ENCODE measurements at regions not wholly inside any gene's neighbourhood (a gene's known extent, or its start where the extent isn't known, plus 50 kb on each side); places are given as distances from the start of the nearest gene placed in this dataset.

GRCh38 chr9:81224166-81225081 lies 464.9 kb downstream of the TLE1 start:
- Mint-ChIP-seq H3K4me3 (peak overlapping the region in 2 of 8 donors; percentile 2 to 42), H3K27ac (peak overlapping the region in 2 of 6 donors; percentile 15 to 26), H3K9me3 (peaks cover 0 to 2% (median 0%) of the 10 kb centered on the region in 7 donors), H3K4me1 (peaks cover 10 to 16% (median 12%) of the 10 kb centered on the region in 3 donors), H3K27me3 (no peaks in the 10 kb centered on the region), H3K36me3 (no peaks in the 10 kb centered on the region)
- DNase-seq (no peak), ATAC-seq (ENCODE audit: low read depth in 2 of 2) (no peak)

DNA sequence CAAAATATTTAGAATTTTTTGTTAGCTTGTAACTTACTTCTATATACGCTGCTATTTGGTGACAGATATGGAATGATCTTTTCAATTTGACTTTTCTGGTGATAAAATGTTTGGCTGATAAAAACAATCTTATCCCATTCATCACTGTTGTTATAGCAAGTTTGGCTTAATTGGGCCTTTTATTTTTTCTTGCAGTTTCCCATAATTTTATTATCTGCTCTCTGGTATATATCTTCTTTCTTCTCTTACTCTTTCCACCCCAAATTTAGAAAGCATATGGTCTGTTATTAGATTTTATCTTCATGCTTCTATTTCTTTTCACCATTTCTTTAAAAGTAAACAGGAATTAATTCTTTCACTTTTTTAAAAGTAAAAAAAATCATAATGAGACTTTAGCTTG lies 474.4 kb downstream of the TLE1 start:
- ATAC-seq (ENCODE audit: low read depth in 2 of 2) (no peak), DNase-seq (no peak)
- Mint-ChIP-seq H3K9me3 (peaks cover 0 to 10% (median 4%) of the 10 kb centered on the region in 7 donors), H3K36me3 (peaks cover 0 to 5% of the 10 kb centered on the region in 2 donors), H3K4me3 (no peak overlapping the region), H3K27me3 (no peaks in the 10 kb centered on the region), H3K4me1 (peaks cover 0 to 7% (median 0%) of the 10 kb centered on the region in 3 donors), H3K27ac (peak overlapping the region in 1 of 6 donors; percentile 29)

DNA sequence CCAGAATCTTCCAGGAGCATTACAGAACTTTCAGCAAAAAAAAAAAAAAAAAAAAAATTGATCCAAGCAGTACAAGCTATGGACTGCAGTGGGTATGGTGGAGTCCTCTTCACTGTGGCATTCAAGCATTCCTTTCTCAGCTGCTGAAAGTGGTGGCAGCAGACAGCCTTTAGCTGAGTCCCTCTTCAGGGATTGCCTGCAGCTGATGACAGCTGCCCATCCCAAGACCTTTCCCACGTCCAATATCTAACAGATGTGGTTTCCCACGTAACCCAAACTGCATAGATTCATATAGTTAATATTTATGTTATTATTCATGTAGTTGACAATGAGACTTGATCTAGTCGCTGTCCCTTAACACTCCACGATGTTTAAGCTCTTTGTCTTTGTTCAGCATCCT lies 475.9 kb downstream of the TLE1 start:
- H3K4me1 Mint-ChIP-seq = peaks cover 0 to 7% (median 0%) of the 10 kb centered on the region in 3 donors
- ATAC-seq (ENCODE audit: low read depth in 2 of 2) (no peak), DNase-seq (no peak)
- peaks cover 0 to 10% (median 4%) of the 10 kb centered on the region in 7 donors for H3K9me3 Mint-ChIP-seq
- no peak overlapping the region for H3K4me3 Mint-ChIP-seq
- no peaks in the 10 kb centered on the region for H3K27me3 Mint-ChIP-seq
- H3K27ac Mint-ChIP-seq = no peak overlapping the region
- H3K36me3 Mint-ChIP-seq = peaks cover 0 to 5% of the 10 kb centered on the region in 2 donors

- Mint-ChIP-seq H3K4me3 (no peak overlapping the region), H3K36me3 (peaks cover 0 to 1% of the 10 kb centered on the region in 2 donors), H3K9me3 (peaks cover 0 to 5% (median 0%) of the 10 kb centered on the region in 7 donors), H3K27me3 (no peaks in the 10 kb centered on the region), H3K27ac (no peak overlapping the region), H3K4me1 (peaks cover 0 to 3% (median 0%) of the 10 kb centered on the region in 3 donors)
- ATAC-seq (ENCODE audit: low read depth in 2 of 2) = no peak
- DNase-seq = no peak
Observed at GRCh38 chr9:81211741-81212140, 477.6 kb downstream of the TLE1 start.

- no peaks in the 10 kb centered on the region for H3K27me3 Mint-ChIP-seq
- DNase-seq (no peak), ATAC-seq (ENCODE audit: low read depth in 2 of 2) (no peak)
- no peak overlapping the region for H3K27ac Mint-ChIP-seq
- no peak overlapping the region for H3K4me3 Mint-ChIP-seq
- H3K9me3 Mint-ChIP-seq = peaks cover 0 to 5% (median 0%) of the 10 kb centered on the region in 7 donors
- H3K4me1 Mint-ChIP-seq = no peaks in the 10 kb centered on the region
- no peaks in the 10 kb centered on the region for H3K36me3 Mint-ChIP-seq
Observed at GRCh38 chr9:81207651-81208050, 481.7 kb downstream of the TLE1 start.

GRCh38 chr9:81202292-81202691 lies 487.1 kb downstream of the TLE1 start:
- Mint-ChIP-seq H3K9me3 (peaks cover 0 to 8% (median 2%) of the 10 kb centered on the region in 7 donors), H3K27ac (no peak overlapping the region), H3K27me3 (no peaks in the 10 kb centered on the region), H3K4me3 (no peak overlapping the region), H3K4me1 (no peaks in the 10 kb centered on the region), H3K36me3 (no peaks in the 10 kb centered on the region)
- ATAC-seq (ENCODE audit: low read depth in 2 of 2) (no peak), DNase-seq (no peak)

DNA sequence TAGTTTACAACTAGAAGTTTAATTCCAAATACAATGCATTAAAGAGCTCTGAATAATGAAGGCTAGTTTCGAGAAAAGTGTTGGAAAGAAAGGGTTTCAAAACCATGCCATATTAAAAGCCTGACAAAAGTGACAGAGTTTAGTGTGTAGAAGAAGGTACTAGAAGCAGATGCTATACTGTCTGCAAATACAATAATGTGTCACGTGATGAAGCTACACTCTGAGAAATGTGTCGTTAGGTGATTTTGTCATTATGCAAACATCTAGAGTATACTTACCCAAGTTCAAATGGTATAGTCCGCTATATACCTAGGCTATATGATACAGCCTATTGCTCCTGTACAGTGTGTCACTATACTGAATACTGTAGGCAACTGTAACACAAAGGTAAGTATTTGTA lies 494.1 kb downstream of the TLE1 start:
- ATAC-seq (ENCODE audit: low read depth in 2 of 2) = no peak
- Mint-ChIP-seq H3K4me1 (no peaks in the 10 kb centered on the region), H3K27ac (no peak overlapping the region), H3K4me3 (no peak overlapping the region), H3K9me3 (peaks cover 0 to 13% (median 4%) of the 10 kb centered on the region in 7 donors), H3K27me3 (peaks cover 0 to 5% (median 0%) of the 10 kb centered on the region in 3 donors), H3K36me3 (no peaks in the 10 kb centered on the region)
- DNase-seq = no peak

- H3K36me3 Mint-ChIP-seq = no peaks in the 10 kb centered on the region
- H3K27me3 Mint-ChIP-seq = peaks cover 0 to 5% (median 0%) of the 10 kb centered on the region in 3 donors
- ATAC-seq (ENCODE audit: low read depth in 2 of 2) (no peak), DNase-seq (no peak)
- H3K4me3 Mint-ChIP-seq = peak overlapping the region in 1 of 8 donors; percentile 16
- H3K4me1 Mint-ChIP-seq = no peaks in the 10 kb centered on the region
- H3K27ac Mint-ChIP-seq = no peak overlapping the region
- peaks cover 0 to 13% (median 4%) of the 10 kb centered on the region in 7 donors for H3K9me3 Mint-ChIP-seq
Observed at GRCh38 chr9:81193362-81194339, 495.7 kb downstream of the TLE1 start.

DNA sequence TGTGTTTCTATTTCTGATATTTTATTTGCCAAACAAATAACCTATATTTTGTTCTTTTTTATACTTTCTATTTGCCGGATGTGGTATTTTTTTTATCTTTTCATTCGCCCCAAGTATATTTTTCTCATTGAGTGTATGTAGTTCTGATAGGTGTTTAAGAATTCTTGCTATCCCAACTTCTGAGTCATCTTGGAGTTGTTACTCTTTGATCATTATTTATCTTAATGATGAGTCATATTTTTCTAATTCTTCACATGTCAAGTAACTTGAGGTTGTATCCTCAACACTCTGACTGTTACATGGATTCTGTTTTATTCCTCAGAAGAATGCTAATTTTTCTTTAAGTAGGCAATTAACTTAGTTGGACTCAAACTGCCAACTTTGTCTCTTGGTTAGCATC lies 498.1 kb downstream of the TLE1 start:
- Mint-ChIP-seq H3K4me3 (no peak overlapping the region), H3K27ac (no peak overlapping the region), H3K4me1 (no peaks in the 10 kb centered on the region), H3K27me3 (peaks cover 0 to 5% (median 0%) of the 10 kb centered on the region in 3 donors), H3K36me3 (no peaks in the 10 kb centered on the region), H3K9me3 (peaks cover 0 to 13% (median 4%) of the 10 kb centered on the region in 7 donors)
- no peak for ATAC-seq (ENCODE audit: low read depth in 2 of 2)
- no peak for DNase-seq

- no peak for DNase-seq
- ATAC-seq (ENCODE audit: low read depth in 2 of 2) = no peak
- no peaks in the 10 kb centered on the region for H3K4me1 Mint-ChIP-seq
- no peak overlapping the region for H3K27ac Mint-ChIP-seq
- no peaks in the 10 kb centered on the region for H3K36me3 Mint-ChIP-seq
- peaks cover 0 to 13% (median 4%) of the 10 kb centered on the region in 7 donors for H3K9me3 Mint-ChIP-seq
- H3K27me3 Mint-ChIP-seq = peaks cover 0 to 5% (median 0%) of the 10 kb centered on the region in 3 donors
- no peak overlapping the region for H3K4me3 Mint-ChIP-seq
Observed at GRCh38 chr9:81190659-81191058, 498.7 kb downstream of the TLE1 start.

GRCh38 chr9:81183761-81184160 lies 505.6 kb downstream of the TLE1 start:
- Mint-ChIP-seq H3K9me3 (no peaks in the 10 kb centered on the region), H3K36me3 (no peaks in the 10 kb centered on the region), H3K27ac (no peak overlapping the region), H3K4me3 (no peak overlapping the region), H3K27me3 (no peaks in the 10 kb centered on the region), H3K4me1 (no peaks in the 10 kb centered on the region)
- ATAC-seq (ENCODE audit: low read depth in 2 of 2) (no peak), DNase-seq (no peak)

DNA sequence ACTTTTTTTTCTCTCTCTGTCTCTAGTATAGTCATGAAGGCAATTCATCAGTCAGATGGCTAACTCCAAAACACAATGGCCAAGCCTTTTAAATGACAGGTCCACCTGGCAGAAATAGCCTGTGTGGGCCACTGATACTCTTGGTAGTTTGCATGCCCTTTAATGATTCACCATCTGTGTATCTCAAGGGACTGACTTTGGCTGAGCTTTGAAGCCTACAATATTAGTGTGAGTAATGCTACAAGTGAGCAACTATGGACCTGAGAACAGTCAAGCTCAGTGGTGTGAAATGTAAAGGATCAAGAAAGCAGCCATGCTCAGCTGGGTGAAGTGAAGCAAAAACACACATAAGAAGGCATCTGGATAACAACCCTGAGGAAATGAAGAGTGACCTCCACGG lies 506.9 kb downstream of the TLE1 start:
- Mint-ChIP-seq H3K27me3 (no peaks in the 10 kb centered on the region), H3K27ac (no peak overlapping the region), H3K4me3 (no peak overlapping the region), H3K4me1 (no peaks in the 10 kb centered on the region), H3K36me3 (no peaks in the 10 kb centered on the region), H3K9me3 (no peaks in the 10 kb centered on the region)
- DNase-seq = no peak
- ATAC-seq (ENCODE audit: low read depth in 2 of 2) = no peak

GRCh38 chr9:81174023-81174422 lies 515.3 kb downstream of the TLE1 start:
- no peaks in the 10 kb centered on the region for H3K4me1 Mint-ChIP-seq
- DNase-seq = no peak
- H3K36me3 Mint-ChIP-seq = no peaks in the 10 kb centered on the region
- no peak for ATAC-seq (ENCODE audit: low read depth in 2 of 2)
- no peaks in the 10 kb centered on the region for H3K27me3 Mint-ChIP-seq
- H3K4me3 Mint-ChIP-seq = no peak overlapping the region
- peaks cover 0 to 13% (median 2%) of the 10 kb centered on the region in 7 donors for H3K9me3 Mint-ChIP-seq
- no peak overlapping the region for H3K27ac Mint-ChIP-seq

Measured in naive B cell (primary cell).